Colonic mucosa (tissue), 4 donors: ENCODE measurements at regions not wholly inside any gene's neighbourhood (a gene's known extent, or its start where the extent isn't known, plus 50 kb on each side); places are given as distances from the start of the nearest gene placed in this dataset.

Experiments used
- DNase-seq: peaks from one replicate; pipeline ENCODE4 v3.0.0-alpha.2; 2020
- H3K27ac ChIP-seq: fragments of 200-600 bp; one replicate; pipeline ENCODE4 v1.8.0; 2021
- H3K27me3 ChIP-seq: fragments of 200-600 bp; one replicate; pipeline ENCODE4 v1.8.0; 2021
- H3K36me3 ChIP-seq: fragments of 200-600 bp; one replicate; pipeline ENCODE4 v1.8.0; 2021
- H3K4me1 ChIP-seq: fragments of 200-600 bp; one replicate; pipeline ENCODE4 v1.8.0; 2021; ENCODE audit warnings: mild to moderate bottlenecking
- H3K4me3 ChIP-seq: fragments of 200-600 bp; one replicate; pipeline ENCODE4 v1.8.0; 2021
- H3K9ac ChIP-seq, 2 donors: one replicate each; pipeline ENCODE4 v1.7.0; 2013; ENCODE audit warnings: control low read depth in 2 of 2, low read depth in 2 of 2, low read length in 2 of 2
- H3K9me3 ChIP-seq: fragments of 200-600 bp; one replicate; pipeline ENCODE4 v1.8.0; 2021
- CTCF ChIP-seq: fragments of 200-600 bp; IDR thresholded peaks from one replicate; pipeline ENCODE4 v1.8.0; 2022; ENCODE audit warnings: antibody characterized with exemption, mild to moderate bottlenecking
- intact Hi-C: fragments of 100-400 bp; cut with DNase I; formaldehyde crosslinking; loops from one replicate; pipeline ENCODE4 v1.14.1; 2022
- donor health status: healthy.
- donor health status: DM: no; HTN: no; CAD: no.
- donor health status: DM: no; HTN: no; CAD: no.

DNA sequence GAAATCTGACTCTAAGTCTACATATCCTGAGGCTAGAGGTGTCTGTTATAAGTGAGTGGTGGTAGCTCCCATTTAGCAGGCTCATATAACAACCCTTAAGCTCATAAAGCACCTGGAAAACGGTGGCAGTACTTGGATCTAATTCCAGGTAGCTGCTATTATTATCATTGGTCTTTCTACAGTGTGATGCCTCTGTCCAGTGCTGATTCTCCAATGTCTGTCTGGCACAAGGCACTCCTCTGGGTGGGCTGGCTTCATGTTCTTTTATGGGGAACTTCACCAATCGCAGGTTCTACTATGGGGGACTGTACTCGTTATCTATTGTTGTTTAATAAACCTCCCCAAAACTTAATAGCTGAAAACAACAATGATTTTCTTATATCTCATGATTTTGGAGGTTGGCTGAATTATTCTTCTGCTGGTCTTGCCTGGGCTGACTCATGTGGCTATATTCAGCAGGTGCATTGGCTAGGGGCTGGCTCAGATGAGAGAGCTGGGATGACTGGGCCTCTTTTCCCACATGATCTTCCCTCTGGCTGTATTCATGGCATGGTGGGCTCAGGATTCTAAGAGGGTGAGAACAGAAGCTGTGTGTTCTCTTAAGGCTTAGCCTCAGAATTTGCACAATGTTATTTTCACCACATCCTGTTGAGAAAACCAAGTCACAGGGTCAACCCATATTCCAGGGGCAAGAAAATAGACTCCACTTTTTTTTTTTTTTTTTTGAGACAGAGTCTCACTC lies 93.0 kb upstream of the PCGF5 start:
- no peak for DNase-seq
- TF ChIP-seq CTCF = no peak
- intact Hi-C loops = no loop called here

GRCh38 chr10:91135113-91135512 lies 85.3 kb upstream of the PCGF5 start:
- no peak overlapping the region for H3K27ac ChIP-seq
- no peak overlapping the region for H3K4me3 ChIP-seq
- H3K9me3 ChIP-seq = no peaks in the 10 kb centered on the region
- TF ChIP-seq CTCF = no peak
- intact Hi-C loops = no loop called here
- H3K27me3 ChIP-seq = no peaks in the 10 kb centered on the region
- H3K4me1 ChIP-seq = no peaks in the 10 kb centered on the region
- no peaks in the 10 kb centered on the region for H3K36me3 ChIP-seq
- no peak overlapping the region for H3K9ac ChIP-seq
- no peak for DNase-seq

More for the DNA sequence above, 93.0 kb upstream of the PCGF5 start:
- Histone ChIP-seq H3K27ac (no peak overlapping the region), H3K27me3 (no peaks in the 10 kb centered on the region), H3K4me1 (no peaks in the 10 kb centered on the region), H3K9ac (no peak overlapping the region), H3K36me3 (no peaks in the 10 kb centered on the region), H3K4me3 (no peak overlapping the region), H3K9me3 (no peaks in the 10 kb centered on the region)

GRCh38 chr10:91137011-91137643 lies 83.3 kb upstream of the PCGF5 start:
- Histone ChIP-seq H3K9ac (no peak overlapping the region), H3K36me3 (no peaks in the 10 kb centered on the region), H3K4me1 (no peaks in the 10 kb centered on the region), H3K4me3 (no peak overlapping the region), H3K9me3 (no peaks in the 10 kb centered on the region), H3K27ac (no peak overlapping the region), H3K27me3 (no peaks in the 10 kb centered on the region)
- intact Hi-C loops = no loop called here
- TF ChIP-seq CTCF = no peak
- no peak for DNase-seq

- H3K27me3 ChIP-seq = no peaks in the 10 kb centered on the region
- H3K4me3 ChIP-seq = no peak overlapping the region
- DNase-seq = no peak
- no peaks in the 10 kb centered on the region for H3K4me1 ChIP-seq
- no peak overlapping the region for H3K27ac ChIP-seq
- intact Hi-C loops = no loop called here
- H3K9me3 ChIP-seq = no peaks in the 10 kb centered on the region
- H3K36me3 ChIP-seq = no peaks in the 10 kb centered on the region
- H3K9ac ChIP-seq = no peak overlapping the region
- TF ChIP-seq CTCF = no peak
These were observed 82.6 kb upstream of the PCGF5 start for GRCh38 chr10:91137822-91138221.

GRCh38 chr10:91140995-91141549 lies 79.4 kb upstream of the PCGF5 start:
- H3K4me3 ChIP-seq = no peak overlapping the region
- no peaks in the 10 kb centered on the region for H3K36me3 ChIP-seq
- intact Hi-C loops = no loop called here
- no peak for DNase-seq
- TF ChIP-seq CTCF = no peak
- H3K27ac ChIP-seq = no peak overlapping the region
- no peaks in the 10 kb centered on the region for H3K9me3 ChIP-seq
- H3K9ac ChIP-seq = no peak overlapping the region
- no peaks in the 10 kb centered on the region for H3K4me1 ChIP-seq
- no peaks in the 10 kb centered on the region for H3K27me3 ChIP-seq
